Effector memory CD8-positive, alpha-beta T cell (primary cell): ENCODE measurements at regions not wholly inside any gene's neighbourhood (a gene's known extent, or its start where the extent isn't known, plus 50 kb on each side); places are given as distances from the start of the nearest gene placed in this dataset.

ENCODE experiments used
- ATAC-seq: fragments of 150-1000 bp; cut with Tn5 transposase; replicated peaks from 2 replicates; pipeline ENCODE4 v1.10.0; 2021; ENCODE audit warnings: mild to moderate bottlenecking, moderate library complexity
- DNase-seq, 3 experiments: peaks; one replicate each; pipeline ENCODE4 v3.0.0; 2021
- H3K27ac Mint-ChIP-seq, 2 donors: one replicate each; pipeline ENCODE4 v1.8.0; 2022; ENCODE audit warnings: mild to moderate bottlenecking in 2 of 2, mixed read lengths in 2 of 2, moderate library complexity in 2 of 2
- H3K27me3 Mint-ChIP-seq, 2 donors: one replicate each; pipeline ENCODE4 v1.8.0; 2022; ENCODE audit warnings: mixed read lengths in 2 of 2
- H3K36me3 Mint-ChIP-seq: one replicate; pipeline ENCODE4 v1.8.0; 2022; ENCODE audit warnings: mild to moderate bottlenecking, moderate library complexity, mixed read lengths; ENCODE audit not compliant: insufficient read depth
- H3K4me1 Mint-ChIP-seq, 2 donors: one replicate each; pipeline ENCODE4 v1.8.0; 2022; ENCODE audit warnings: low read depth in 2 of 2, mixed read lengths in 2 of 2
- H3K4me3 Mint-ChIP-seq, 2 donors: one replicate each; pipeline ENCODE4 v1.8.0; 2022; ENCODE audit warnings: mild to moderate bottlenecking in 2 of 2, mixed read lengths in 2 of 2, moderate library complexity in 2 of 2
- H3K9me3 Mint-ChIP-seq, 2 donors: one replicate each; pipeline ENCODE4 v1.8.0; 2022; ENCODE audit warnings: mixed read lengths in 2 of 2

- no peak for ATAC-seq
- Mint-ChIP-seq H3K9me3 (peaks cover 5 to 8% of the 10 kb centered on the region in 2 donors), H3K4me3 (no peak overlapping the region), H3K27me3 (no peaks in the 10 kb centered on the region), H3K27ac (no peak overlapping the region), H3K4me1 (no peaks in the 10 kb centered on the region), H3K36me3 (no peaks in the 10 kb centered on the region)
- DNase-seq = no peak
Observed at GRCh38 chr3:24639481-24640329, 145.1 kb upstream of the THRB start.

DNA sequence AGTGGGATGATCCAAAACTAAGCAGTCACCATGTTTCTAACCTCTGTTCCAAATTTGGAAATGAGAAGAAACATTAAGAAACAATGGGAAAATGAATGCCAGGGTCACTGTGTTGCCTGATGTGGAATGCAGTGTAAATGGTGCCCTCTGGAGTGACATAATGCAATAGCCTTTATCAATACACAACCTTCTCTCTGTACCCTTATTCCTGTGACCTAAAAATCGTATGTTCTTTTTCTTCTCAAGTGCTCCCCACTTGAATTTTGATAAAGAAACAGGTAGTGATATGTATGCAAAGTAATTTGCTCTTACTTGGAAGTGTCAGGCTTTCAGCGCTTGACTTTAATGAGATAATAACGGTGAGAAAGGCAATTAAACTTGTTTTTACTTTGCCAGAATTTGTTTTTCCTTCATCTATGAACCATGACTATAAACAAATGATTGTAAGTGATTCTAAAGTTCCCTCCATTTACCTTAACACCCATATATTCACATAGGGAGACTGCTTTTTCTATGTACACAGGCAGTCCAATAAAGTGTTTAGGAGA lies 145.8 kb upstream of the THRB start:
- Mint-ChIP-seq H3K36me3 (no peaks in the 10 kb centered on the region), H3K9me3 (peaks cover 5 to 8% of the 10 kb centered on the region in 2 donors), H3K4me1 (no peaks in the 10 kb centered on the region), H3K27ac (no peak overlapping the region), H3K27me3 (no peaks in the 10 kb centered on the region), H3K4me3 (no peak overlapping the region)
- DNase-seq = no peak
- ATAC-seq = no peak

- Mint-ChIP-seq H3K4me3 (no peak overlapping the region), H3K27me3 (no peaks in the 10 kb centered on the region), H3K9me3 (peaks cover 5 to 8% of the 10 kb centered on the region in 2 donors), H3K4me1 (no peaks in the 10 kb centered on the region), H3K36me3 (no peaks in the 10 kb centered on the region), H3K27ac (no peak overlapping the region)
- no peak for DNase-seq
- no peak for ATAC-seq
Observed at GRCh38 chr3:24641628-24642027, 147.0 kb upstream of the THRB start.

GRCh38 chr3:24645047-24645446 lies 150.4 kb upstream of the THRB start:
- Mint-ChIP-seq H3K4me3 (no peak overlapping the region), H3K27me3 (no peaks in the 10 kb centered on the region), H3K9me3 (peaks cover 1 to 5% of the 10 kb centered on the region in 2 donors), H3K4me1 (no peaks in the 10 kb centered on the region), H3K27ac (no peak overlapping the region), H3K36me3 (no peaks in the 10 kb centered on the region)
- no peak for DNase-seq
- ATAC-seq = no peak

DNA sequence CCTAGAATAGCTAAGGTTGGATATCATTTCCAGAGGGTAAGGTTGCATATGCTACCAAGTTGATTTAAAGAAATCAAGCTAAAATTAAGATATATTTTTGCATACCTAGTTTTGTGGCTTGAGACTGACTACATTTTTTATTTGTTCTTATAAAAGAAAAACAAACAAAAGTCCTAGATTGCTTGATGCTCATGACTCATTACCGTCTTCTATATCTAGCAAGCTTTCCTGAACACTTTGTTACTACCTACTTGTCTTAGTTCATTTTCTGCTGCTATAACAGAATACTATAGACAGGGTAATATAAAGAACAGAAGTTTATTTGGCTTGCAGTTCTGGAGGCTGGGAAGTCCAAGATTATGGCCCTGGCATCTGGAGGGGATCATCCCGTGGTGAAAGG lies 152.1 kb upstream of the THRB start:
- H3K27me3 Mint-ChIP-seq = no peaks in the 10 kb centered on the region
- no peak for ATAC-seq
- H3K4me3 Mint-ChIP-seq = no peak overlapping the region
- peaks cover 0 to 5% of the 10 kb centered on the region in 2 donors for H3K9me3 Mint-ChIP-seq
- H3K36me3 Mint-ChIP-seq = no peaks in the 10 kb centered on the region
- no peak overlapping the region for H3K27ac Mint-ChIP-seq
- DNase-seq = no peak
- no peaks in the 10 kb centered on the region for H3K4me1 Mint-ChIP-seq

GRCh38 chr3:24648063-24648462 lies 153.4 kb upstream of the THRB start:
- DNase-seq (no peak), ATAC-seq (no peak)
- no peaks in the 10 kb centered on the region for H3K4me1 Mint-ChIP-seq
- peaks cover under 1% of the 10 kb centered on the region for H3K36me3 Mint-ChIP-seq
- H3K9me3 Mint-ChIP-seq = peaks cover 0 to 5% of the 10 kb centered on the region in 2 donors
- H3K27me3 Mint-ChIP-seq = no peaks in the 10 kb centered on the region
- no peak overlapping the region for H3K27ac Mint-ChIP-seq
- no peak overlapping the region for H3K4me3 Mint-ChIP-seq

DNA sequence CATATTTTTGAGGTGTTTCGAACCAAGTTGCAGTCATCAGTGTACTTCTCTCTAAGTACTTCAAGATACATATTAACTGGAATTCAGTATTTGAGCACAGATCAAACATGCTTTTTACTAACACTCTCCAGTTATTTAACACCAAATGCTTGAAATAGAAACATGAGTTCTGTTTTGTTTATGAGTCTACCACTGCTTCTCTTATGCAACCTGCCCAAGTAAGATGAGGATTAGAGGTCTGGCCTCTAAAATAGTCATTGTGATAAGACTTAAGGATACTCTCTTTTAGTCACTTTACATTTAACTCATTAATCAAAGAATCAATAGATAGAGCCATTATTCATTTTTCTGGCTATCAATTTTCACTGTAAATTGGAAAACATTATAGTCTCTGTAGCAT lies 156.2 kb upstream of the THRB start:
- Mint-ChIP-seq H3K36me3 (peaks cover 5% of the 10 kb centered on the region), H3K4me3 (no peak overlapping the region), H3K4me1 (no peaks in the 10 kb centered on the region), H3K9me3 (peaks cover 0 to 5% of the 10 kb centered on the region in 2 donors), H3K27me3 (no peaks in the 10 kb centered on the region), H3K27ac (no peak overlapping the region)
- ATAC-seq (no peak), DNase-seq (no peak)

DNA sequence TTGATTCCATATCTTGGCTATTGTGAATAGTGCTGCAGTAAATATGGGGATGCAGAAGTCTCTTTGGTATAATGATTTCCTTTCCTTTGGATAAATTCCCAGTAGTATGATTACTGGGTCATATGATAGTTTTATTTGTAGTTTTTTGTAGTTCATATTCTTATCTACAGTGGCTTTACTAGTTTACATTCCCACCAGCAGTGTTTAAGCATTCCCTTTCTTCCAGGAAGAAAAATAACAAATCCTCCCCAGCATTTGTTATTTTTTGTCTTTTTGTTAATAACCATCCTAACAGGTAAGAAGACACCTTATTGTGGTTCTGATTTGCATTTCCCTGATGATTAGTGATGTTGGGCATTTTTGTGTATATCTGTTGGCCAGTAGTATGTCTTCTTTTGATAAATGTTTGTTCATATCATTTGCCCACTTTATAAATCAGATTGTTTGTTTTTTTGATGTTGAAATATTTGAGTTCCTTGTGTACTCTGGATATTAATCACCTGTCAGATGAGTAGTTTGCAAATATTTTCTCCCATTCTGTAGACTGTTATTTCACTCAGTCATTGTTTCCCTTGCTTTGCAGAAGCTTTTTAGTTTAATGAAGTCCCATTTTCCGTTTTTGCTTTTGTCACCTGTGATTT lies 163.3 kb upstream of the THRB start:
- ATAC-seq (no peak), DNase-seq (no peak)
- Mint-ChIP-seq H3K4me1 (no peaks in the 10 kb centered on the region), H3K27ac (no peak overlapping the region), H3K9me3 (peaks cover 0 to 10% of the 10 kb centered on the region in 2 donors), H3K4me3 (no peak overlapping the region), H3K36me3 (peaks cover 5% of the 10 kb centered on the region), H3K27me3 (no peaks in the 10 kb centered on the region)

GRCh38 chr3:24661175-24661584 lies 166.5 kb upstream of the THRB start:
- Mint-ChIP-seq H3K27me3 (no peaks in the 10 kb centered on the region), H3K4me1 (no peaks in the 10 kb centered on the region), H3K27ac (no peak overlapping the region), H3K4me3 (no peak overlapping the region), H3K9me3 (peaks cover 0 to 9% of the 10 kb centered on the region in 2 donors), H3K36me3 (no peaks in the 10 kb centered on the region)
- ATAC-seq (no peak), DNase-seq (no peak)

DNA sequence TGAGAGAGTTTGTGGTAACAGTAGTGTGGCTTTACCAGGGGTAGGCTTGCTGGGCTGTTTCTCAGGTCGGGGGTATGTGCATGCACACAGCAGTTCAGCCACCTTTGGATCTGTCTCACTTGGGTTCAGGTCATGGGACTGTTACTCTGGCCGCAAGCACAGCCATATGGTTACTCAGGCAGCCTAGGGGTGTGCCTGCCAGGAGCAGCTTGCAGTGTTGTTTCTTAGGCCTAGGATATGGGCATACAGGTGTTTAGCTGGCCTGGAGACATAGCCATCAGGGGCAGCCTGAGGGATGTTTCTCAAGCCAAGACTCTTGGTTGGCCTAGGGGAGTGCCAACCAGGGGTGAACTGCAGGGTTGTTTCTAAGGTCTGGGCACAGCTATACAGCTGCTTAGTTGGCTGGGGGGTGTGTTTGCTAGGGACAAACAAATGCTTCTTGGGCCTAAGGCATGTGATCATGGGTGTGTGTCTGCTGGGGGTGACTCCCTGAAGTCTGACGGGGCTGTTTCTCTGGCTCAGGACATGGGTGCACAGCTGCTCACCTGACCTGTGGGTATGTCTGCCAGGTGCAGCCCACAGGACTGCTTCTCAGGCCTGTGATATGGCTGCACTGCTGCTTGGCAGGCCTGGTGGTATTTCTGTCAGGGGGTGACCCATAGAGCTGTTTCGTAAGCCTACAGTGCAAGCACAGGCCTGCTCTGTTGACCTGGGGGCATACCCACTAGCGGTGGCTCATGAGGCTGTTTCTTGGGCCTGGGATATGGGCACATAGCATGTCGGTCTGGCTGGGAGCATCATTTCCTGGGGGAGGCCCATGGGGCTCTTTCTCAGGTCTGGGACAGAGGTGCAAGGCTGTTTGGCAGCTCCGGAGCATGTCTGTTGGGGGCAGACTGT lies 168.0 kb upstream of the THRB start:
- Mint-ChIP-seq H3K36me3 (no peaks in the 10 kb centered on the region), H3K4me3 (no peak overlapping the region), H3K4me1 (no peaks in the 10 kb centered on the region), H3K27me3 (no peaks in the 10 kb centered on the region), H3K9me3 (peaks cover 0 to 9% of the 10 kb centered on the region in 2 donors), H3K27ac (no peak overlapping the region)
- no peak for DNase-seq
- no peak for ATAC-seq

GRCh38 chr3:24663406-24663805 lies 168.8 kb upstream of the THRB start:
- Mint-ChIP-seq H3K27ac (no peak overlapping the region), H3K4me3 (no peak overlapping the region), H3K4me1 (no peaks in the 10 kb centered on the region), H3K9me3 (peaks cover 0 to 8% of the 10 kb centered on the region in 2 donors), H3K27me3 (no peaks in the 10 kb centered on the region), H3K36me3 (no peaks in the 10 kb centered on the region)
- no peak for ATAC-seq
- DNase-seq = no peak

DNA sequence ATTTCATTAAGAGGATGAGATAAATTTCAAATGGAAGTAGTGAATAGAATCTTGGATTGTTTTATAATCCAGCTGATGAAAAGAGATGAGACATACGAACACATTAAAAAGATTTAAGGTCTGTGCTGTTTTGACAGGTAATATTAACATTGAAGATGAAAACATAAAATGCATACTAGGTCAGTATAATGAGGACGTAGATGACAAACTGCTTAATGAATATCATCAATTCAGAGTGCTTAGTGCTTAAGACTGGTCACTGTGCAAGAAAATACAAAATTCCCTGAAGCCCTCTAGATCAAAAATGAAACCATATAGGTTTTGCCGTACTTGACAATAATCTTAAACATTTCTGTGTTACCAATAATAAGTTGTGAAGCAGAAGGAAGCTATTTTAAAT lies 173.4 kb upstream of the THRB start:
- H3K9me3 Mint-ChIP-seq = peaks cover 0 to 4% of the 10 kb centered on the region in 2 donors
- no peak for DNase-seq
- no peak overlapping the region for H3K27ac Mint-ChIP-seq
- no peak overlapping the region for H3K4me3 Mint-ChIP-seq
- no peaks in the 10 kb centered on the region for H3K4me1 Mint-ChIP-seq
- ATAC-seq = no peak
- H3K27me3 Mint-ChIP-seq = no peaks in the 10 kb centered on the region
- no peaks in the 10 kb centered on the region for H3K36me3 Mint-ChIP-seq

GRCh38 chr3:24670871-24671270 lies 176.2 kb upstream of the THRB start:
- H3K36me3 Mint-ChIP-seq = no peaks in the 10 kb centered on the region
- ATAC-seq = no peak
- no peaks in the 10 kb centered on the region for H3K4me1 Mint-ChIP-seq

More at GRCh38 chr3:24670871-24671270, 176.2 kb upstream of the THRB start:
- H3K4me3 Mint-ChIP-seq = no peak overlapping the region
- H3K27ac Mint-ChIP-seq = no peak overlapping the region
- H3K27me3 Mint-ChIP-seq = no peaks in the 10 kb centered on the region
- peaks cover 0 to 1% of the 10 kb centered on the region in 2 donors for H3K9me3 Mint-ChIP-seq
- DNase-seq = no peak
